WI38 (cell line): ENCODE measurements at regions not wholly inside any gene's neighbourhood (a gene's known extent, or its start where the extent isn't known, plus 50 kb on each side); places are given as distances from the start of the nearest gene placed in this dataset.

ENCODE experiments used
- H3K4me3 ChIP-seq: 2 replicates; pipeline ENCODE4 v1.5.1; 2011; ENCODE audit warnings: low read depth, mild to moderate bottlenecking, control low read depth, low read length
- CTCF ChIP-seq: IDR thresholded peaks from 2 replicates; pipeline ENCODE4 v1.5.1; 2012; ENCODE audit warnings: low read depth, mild to moderate bottlenecking, control low read depth, low read length

- TF ChIP-seq CTCF = no peak
- no peak overlapping the region for H3K4me3 ChIP-seq
Measured at GRCh38 chr7:25863729-25864110, 288.3 kb upstream of the NFE2L3 start.

- no peak overlapping the region for H3K4me3 ChIP-seq
Measured at GRCh38 chr7:25864511-25864910, 287.5 kb upstream of the NFE2L3 start.

GRCh38 chr7:25864943-25865751, 286.9 kb upstream of the NFE2L3 start:
- H3K4me3 ChIP-seq = no peak overlapping the region
- no peak for TF ChIP-seq CTCF

More at GRCh38 chr7:25864511-25864910, 287.5 kb upstream of the NFE2L3 start:
- no peak for TF ChIP-seq CTCF

- TF ChIP-seq CTCF = no peak
- H3K4me3 ChIP-seq = no peak overlapping the region
Measured at GRCh38 chr7:25868509-25868908, 283.5 kb upstream of the NFE2L3 start.

- no peak for TF ChIP-seq CTCF
Measured at GRCh38 chr7:25870574-25870973, 281.4 kb upstream of the NFE2L3 start.

GRCh38 chr7:25876092-25876491, 275.9 kb upstream of the NFE2L3 start:
- no peak for TF ChIP-seq CTCF

More at GRCh38 chr7:25870574-25870973, 281.4 kb upstream of the NFE2L3 start:
- no peak overlapping the region for H3K4me3 ChIP-seq

More at GRCh38 chr7:25876092-25876491, 275.9 kb upstream of the NFE2L3 start:
- no peak overlapping the region for H3K4me3 ChIP-seq
